ENCODE measurements at regions not wholly inside any gene's neighbourhood (a gene's known extent, or its start where the extent isn't known, plus 50 kb on each side); places are given as distances from the start of the nearest gene placed in this dataset.

DNA sequence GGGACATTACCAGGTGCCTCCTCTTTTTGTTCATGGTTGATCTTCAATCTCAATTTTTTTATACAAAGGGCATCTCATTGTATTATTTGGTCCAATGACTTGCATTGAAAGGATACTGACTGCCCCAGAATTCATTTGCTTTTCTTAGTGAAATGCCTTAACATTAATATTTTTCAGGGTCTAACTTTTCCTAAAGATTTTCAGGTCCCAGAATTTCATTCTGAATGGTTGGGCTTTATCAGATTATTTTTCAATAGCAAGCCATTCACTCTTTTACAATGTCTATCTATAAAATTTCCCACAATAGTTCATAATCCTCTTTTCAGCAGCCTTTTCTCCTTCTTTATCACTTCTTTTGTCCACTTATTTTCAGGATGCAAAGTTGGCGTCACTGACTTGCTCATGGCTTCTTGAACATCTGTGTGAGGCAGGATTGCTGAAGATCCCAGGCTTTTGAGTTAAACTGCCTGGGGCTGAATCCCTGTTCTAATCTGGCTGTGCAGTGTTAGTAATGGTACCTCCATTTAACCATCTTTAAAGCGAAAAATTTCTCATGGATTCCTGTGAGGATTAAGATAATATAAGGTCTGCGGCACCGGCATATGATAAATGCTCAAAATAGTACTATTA is 131.7 kb upstream of the HDAC9 start:
- TF ChIP-seq, protein P1, sequence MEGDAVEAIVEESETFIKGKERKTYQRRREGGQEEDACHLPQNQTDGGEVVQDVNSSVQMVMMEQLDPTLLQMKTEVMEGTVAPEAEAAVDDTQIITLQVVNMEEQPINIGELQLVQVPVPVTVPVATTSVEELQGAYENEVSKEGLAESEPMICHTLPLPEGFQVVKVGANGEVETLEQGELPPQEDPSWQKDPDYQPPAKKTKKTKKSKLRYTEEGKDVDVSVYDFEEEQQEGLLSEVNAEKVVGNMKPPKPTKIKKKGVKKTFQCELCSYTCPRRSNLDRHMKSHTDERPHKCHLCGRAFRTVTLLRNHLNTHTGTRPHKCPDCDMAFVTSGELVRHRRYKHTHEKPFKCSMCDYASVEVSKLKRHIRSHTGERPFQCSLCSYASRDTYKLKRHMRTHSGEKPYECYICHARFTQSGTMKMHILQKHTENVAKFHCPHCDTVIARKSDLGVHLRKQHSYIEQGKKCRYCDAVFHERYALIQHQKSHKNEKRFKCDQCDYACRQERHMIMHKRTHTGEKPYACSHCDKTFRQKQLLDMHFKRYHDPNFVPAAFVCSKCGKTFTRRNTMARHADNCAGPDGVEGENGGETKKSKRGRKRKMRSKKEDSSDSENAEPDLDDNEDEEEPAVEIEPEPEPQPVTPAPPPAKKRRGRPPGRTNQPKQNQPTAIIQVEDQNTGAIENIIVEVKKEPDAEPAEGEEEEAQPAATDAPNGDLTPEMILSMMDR (IDR thresholded peaks at IDR 0.05) = no peak
- no peak for TF ChIP-seq POLR2A (IDR thresholded peaks at IDR 0.05)
